GM21576 (cell line): ENCODE measurements at regions not wholly inside any gene's neighbourhood (a gene's known extent, or its start where the extent isn't known, plus 50 kb on each side); places are given as distances from the start of the nearest gene placed in this dataset.

Experiments
- ATAC-seq: cut with Tn5 transposase; IDR thresholded peaks from one replicate; pipeline ENCODE4 v1.9.1; 2021; ENCODE audit warnings: mild to moderate bottlenecking, moderate library complexity; ENCODE audit not compliant: unreplicated experiment

GRCh38 chr9:13673348-13673747 is 393.9 kb upstream of the MPDZ start:
- no peak for ATAC-seq

- no peak for ATAC-seq
Measured at GRCh38 chr9:13665418-13666066, 386.1 kb upstream of the MPDZ start.

GRCh38 chr9:13661014-13661413 is 381.5 kb upstream of the MPDZ start:
- no peak for ATAC-seq

GRCh38 chr9:13651969-13652663 is 372.6 kb upstream of the MPDZ start:
- no peak for ATAC-seq

- no peak for ATAC-seq
Measured at GRCh38 chr9:13651526-13651925, 372.0 kb upstream of the MPDZ start.

- no peak for ATAC-seq
Measured at GRCh38 chr9:13648676-13649075, 369.2 kb upstream of the MPDZ start.

GRCh38 chr9:13648068-13648467 is 368.6 kb upstream of the MPDZ start:
- ATAC-seq, result no peak

- ATAC-seq, result no peak
Measured at GRCh38 chr9:13646500-13647021, 367.1 kb upstream of the MPDZ start.

GRCh38 chr9:13645557-13645956 is 366.1 kb upstream of the MPDZ start:
- ATAC-seq, result no peak

GRCh38 chr9:13644675-13645074 is 365.2 kb upstream of the MPDZ start:
- ATAC-seq, result no peak

- no peak for ATAC-seq
Measured at GRCh38 chr9:13642646-13643045, 363.2 kb upstream of the MPDZ start.

- ATAC-seq, result no peak
Measured at GRCh38 chr9:13629067-13629466, 349.6 kb upstream of the MPDZ start.

GRCh38 chr9:13628526-13628925 is 349.0 kb upstream of the MPDZ start:
- ATAC-seq, result no peak

GRCh38 chr9:13627502-13627901 is 348.0 kb upstream of the MPDZ start:
- no peak for ATAC-seq

- no peak for ATAC-seq
Measured at GRCh38 chr9:13627071-13627470, 347.6 kb upstream of the MPDZ start.

GRCh38 chr9:13626601-13627000 is 347.1 kb upstream of the MPDZ start:
- no peak for ATAC-seq

GRCh38 chr9:13621872-13622564 is 342.5 kb upstream of the MPDZ start:
- no peak for ATAC-seq

GRCh38 chr9:13616491-13617035 is 337.1 kb upstream of the MPDZ start:
- no peak for ATAC-seq

GRCh38 chr9:13615660-13616490 is 336.4 kb upstream of the MPDZ start:
- no peak for ATAC-seq

GRCh38 chr9:13614060-13614459 is 334.6 kb upstream of the MPDZ start:
- no peak for ATAC-seq

GRCh38 chr9:13613296-13613695 is 333.8 kb upstream of the MPDZ start:
- no peak for ATAC-seq
